ENCODE measurements at regions not wholly inside any gene's neighbourhood (a gene's known extent, or its start where the extent isn't known, plus 50 kb on each side); places are given as distances from the start of the nearest gene placed in this dataset.

GRCh38 chr9:115461280-115461679, 343.3 kb upstream of the TNC start:
- TF ChIP-seq CTCF (IDR thresholded peaks at IDR 0.05) (no peak), POLR2A (IDR thresholded peaks at IDR 0.05) (no peak)
